HG03175 (cell line): ENCODE measurements at regions not wholly inside any gene's neighbourhood (a gene's known extent, or its start where the extent isn't known, plus 50 kb on each side); places are given as distances from the start of the nearest gene placed in this dataset.
"Not testable (repeated sequence)": the region's sequence is repeated elsewhere in the genome, so short reads cannot be mapped to it uniquely, and the experiment has no call there.

Experiments
- ATAC-seq: cut with Tn5 transposase; IDR thresholded peaks from one replicate; pipeline ENCODE4 v1.9.1; 2021; ENCODE audit warnings: mild to moderate bottlenecking, moderate library complexity; ENCODE audit not compliant: unreplicated experiment

GRCh38 chr2:215833531-215834162, 179.7 kb downstream of the MREG start:
- ATAC-seq, result no peak

GRCh38 chr2:215832791-215833190, 180.6 kb downstream of the MREG start:
- ATAC-seq, result no peak

- peak; percentile 68 for ATAC-seq
Observed at GRCh38 chr2:215831296-215831913, 181.9 kb downstream of the MREG start.

- ATAC-seq, result no peak
Observed at GRCh38 chr2:215830304-215830703, 183.0 kb downstream of the MREG start.

GRCh38 chr2:215829261-215829660, 184.1 kb downstream of the MREG start:
- ATAC-seq, result no peak

- ATAC-seq, result peak; percentile 80
Observed at GRCh38 chr2:215828528-215829184, 184.7 kb downstream of the MREG start.

- no peak for ATAC-seq
Observed at GRCh38 chr2:215826838-215827441, 186.4 kb downstream of the MREG start.

GRCh38 chr2:215826376-215826775, 187.0 kb downstream of the MREG start:
- ATAC-seq, result no peak

- ATAC-seq, result no peak
Observed at GRCh38 chr2:215825707-215826106, 187.6 kb downstream of the MREG start.

- not testable (repeated sequence) for ATAC-seq
Observed at GRCh38 chr2:215821298-215821697, 192.1 kb downstream of the MREG start.

GRCh38 chr2:215819713-215820112, 193.6 kb downstream of the MREG start:
- not testable (repeated sequence) for ATAC-seq

- no peak for ATAC-seq
Observed at GRCh38 chr2:215817046-215817445, 196.3 kb downstream of the MREG start.

GRCh38 chr2:215816424-215816823, 196.9 kb downstream of the MREG start:
- ATAC-seq, result no peak

GRCh38 chr2:215815960-215816359, 197.4 kb downstream of the MREG start:
- ATAC-seq, result no peak

GRCh38 chr2:215812966-215813365, 200.4 kb downstream of the MREG start:
- ATAC-seq, result no peak

GRCh38 chr2:215811409-215812345, 201.7 kb downstream of the MREG start:
- ATAC-seq, result peak; percentile 96

- ATAC-seq, result peak; percentile 29
Observed at GRCh38 chr2:215811003-215811402, 202.3 kb downstream of the MREG start.

GRCh38 chr2:215808996-215809395, 204.4 kb downstream of the MREG start:
- no peak for ATAC-seq

- ATAC-seq, result no peak
Observed at GRCh38 chr2:215808194-215808593, 205.2 kb downstream of the MREG start.

- ATAC-seq, result no peak
Observed at GRCh38 chr2:215805493-215805892, 207.9 kb downstream of the MREG start.

- no peak for ATAC-seq
Observed at GRCh38 chr2:215803150-215803549, 210.2 kb downstream of the MREG start.
